ENCODE measurements at regions not wholly inside any gene's neighbourhood (a gene's known extent, or its start where the extent isn't known, plus 50 kb on each side); places are given as distances from the start of the nearest gene placed in this dataset.

DNA sequence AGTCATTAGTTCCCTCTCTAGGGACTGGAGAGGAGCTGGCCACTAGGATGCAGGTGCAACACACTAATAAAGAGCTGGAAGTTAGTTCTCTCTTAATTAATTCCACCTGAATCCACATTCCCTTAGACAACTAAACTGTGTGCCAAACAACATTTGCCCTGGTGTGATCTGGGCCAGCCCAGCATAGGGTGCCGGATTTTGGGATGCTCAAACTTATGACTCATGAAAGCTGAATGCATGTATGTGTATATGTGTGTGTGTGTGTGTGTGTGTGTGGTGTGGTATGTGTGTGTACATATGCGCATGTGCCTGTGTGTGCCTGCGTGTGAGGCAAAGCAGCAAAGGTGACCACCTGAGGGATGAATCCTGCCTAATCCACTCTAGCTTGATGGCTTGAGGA lies 110.7 kb downstream of the EHF start:
- Histone ChIP-seq H3K27me3 (replicated peaks in 1 of 2; ENCODE audit: control insufficient read depth in 2 of 2, insufficient read depth in 2 of 2, low read length in 1 of 2) (no peaks in the 10 kb centered on the region; a peak in 1 of 4 replicates), H3K27ac (ENCODE audit: control insufficient read depth, insufficient read depth) (no peak overlapping the region), H3K4me1 (ENCODE audit: control insufficient read depth, insufficient read depth, low read length) (no peaks in the 10 kb centered on the region), H2AFZ (ENCODE audit: control insufficient read depth, low read depth, low read length) (no peak overlapping the region), H3K9ac (ENCODE audit: control insufficient read depth, insufficient read depth, low read length) (no peak overlapping the region), H3K4me3 (no peak overlapping the region), H4K20me1 (ENCODE audit: control insufficient read depth, insufficient read depth) (no peaks in the 10 kb centered on the region), H3K36me3 (ENCODE audit: control insufficient read depth in 2 of 2, insufficient read depth in 2 of 2, low read length in 1 of 2) (no peaks in the 10 kb centered on the region), H3K9me3 (replicated peaks; ENCODE audit: control insufficient read depth, insufficient read depth, low read length) (no peaks in the 10 kb centered on the region), H3K79me2 (ENCODE audit: control insufficient read depth, insufficient read depth, low read length) (no peaks in the 10 kb centered on the region), H3K4me2 (ENCODE audit: control insufficient read depth, insufficient read depth) (no peak overlapping the region)
- ATAC-seq = no peak
- TF ChIP-seq RCOR1 (conservative IDR thresholded peaks at IDR 0.05; ENCODE audit: low read depth, low read length) = no peak
- no peak for TF ChIP-seq POLR2AphosphoS2 (IDR thresholded peaks at IDR 0.05; ENCODE audit: low read depth, low read length)
- TF ChIP-seq TBL1XR1 (IDR thresholded peaks at IDR 0.05; ENCODE audit: low read depth, low read length) = no peak
- TF ChIP-seq SMARCA5 (IDR thresholded peaks at IDR 0.05) = no peak
- no peak for TF ChIP-seq ZBTB40 (IDR thresholded peaks at IDR 0.05; ENCODE audit: borderline replicate concordance)
- TF ChIP-seq, protein P1, sequence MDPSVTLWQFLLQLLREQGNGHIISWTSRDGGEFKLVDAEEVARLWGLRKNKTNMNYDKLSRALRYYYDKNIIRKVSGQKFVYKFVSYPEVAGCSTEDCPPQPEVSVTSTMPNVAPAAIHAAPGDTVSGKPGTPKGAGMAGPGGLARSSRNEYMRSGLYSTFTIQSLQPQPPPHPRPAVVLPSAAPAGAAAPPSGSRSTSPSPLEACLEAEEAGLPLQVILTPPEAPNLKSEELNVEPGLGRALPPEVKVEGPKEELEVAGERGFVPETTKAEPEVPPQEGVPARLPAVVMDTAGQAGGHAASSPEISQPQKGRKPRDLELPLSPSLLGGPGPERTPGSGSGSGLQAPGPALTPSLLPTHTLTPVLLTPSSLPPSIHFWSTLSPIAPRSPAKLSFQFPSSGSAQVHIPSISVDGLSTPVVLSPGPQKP (IDR thresholded peaks at IDR 0.05; ENCODE audit: low read depth, low read length) = no peak
- no peak for TF ChIP-seq SMC3 (IDR thresholded peaks at IDR 0.05; ENCODE audit: borderline replicate concordance, low read length)
- TF ChIP-seq NR2C1 (IDR thresholded peaks at IDR 0.05) = no peak
- no peak for TF ChIP-seq CREB1 (IDR thresholded peaks at IDR 0.05; ENCODE audit: low read depth)
- no peak for TF ChIP-seq ZBTB33 (IDR thresholded peaks at IDR 0.05)
- no peak for TF ChIP-seq NFXL1 (IDR thresholded peaks at IDR 0.05; ENCODE audit: borderline replicate concordance)
- ChIA-PET CTCF (no interaction called here), RAD21 (ENCODE audit: unreplicated experiment) (no interaction called here), SMC1A (ENCODE audit: uncharacterized antibody, unreplicated experiment) (no interaction called here), POLR2A (no interaction called here)
- intact Hi-C loops (cut with micrococcal nuclease; ENCODE audit: unreplicated experiment) = no loop called here
- in situ Hi-C loops (cut with MboI) = no loop called here
- no peak for FAIRE-seq
- no TSS peak for BruUV-seq (replicated peaks)
- 58% methylated on average over 3 of the region's 3 CpGs for WGBS (ENCODE audit: insufficient coverage, insufficient replicate concordance, low lambda C conversion rate, missing lambda C conversion rate)
- DNase-seq (ENCODE audit: low read depth, low spot score) = no peak

Measured in GM12878 (cell line).